ENCODE measurements at regions not wholly inside any gene's neighbourhood (a gene's known extent, or its start where the extent isn't known, plus 50 kb on each side); places are given as distances from the start of the nearest gene placed in this dataset.

GRCh38 chr2:185373229-185373628 lies 365.4 kb upstream of the FSIP2 start:
- Histone ChIP-seq H3K79me1 (ENCODE audit: low read depth, low read length) (no peaks in the 10 kb centered on the region), H3K36me3 (ENCODE audit: control insufficient read depth in 2 of 4, insufficient read depth in 4 of 4, low read length in 3 of 4) (no peaks in the 10 kb centered on the region), H2AK5ac (ENCODE audit: low read depth, low read length) (no peak overlapping the region; the same call in 1 of the 2 replicates), H2BK120ac (replicated peaks; ENCODE audit: low read depth, low read length) (no peak overlapping the region), H3K9me3 (ENCODE audit: insufficient read depth in 2 of 2, low read depth in 1 of 2, low read length in 1 of 2) (no peaks in the 10 kb centered on the region), H2BK5ac (ENCODE audit: low read depth, low read length) (no peak overlapping the region), H3K27ac (ENCODE audit: low read depth, low read length) (no peak overlapping the region), H3K27me3 (replicated peaks in 1 of 4; ENCODE audit: control insufficient read depth in 3 of 4, extremely low read depth in 1 of 4, insufficient read depth in 3 of 4, low read length in 3 of 4) (no peaks in the 10 kb centered on the region), H2BK12ac (ENCODE audit: low read depth, low read length) (no peak overlapping the region), H3K79me2 (ENCODE audit: control insufficient read depth in 1 of 2, insufficient read depth in 2 of 2, low read length in 2 of 2) (no peaks in the 10 kb centered on the region), H2AFZ (ENCODE audit: low read length) (no peak overlapping the region), H2BK20ac (ENCODE audit: low read length) (no peak overlapping the region), H4K91ac (replicated peaks; ENCODE audit: insufficient read length, low read length) (no peak overlapping the region), H3K4me3 (ENCODE audit: extremely low read depth in 1 of 4, insufficient read depth in 2 of 4, low read depth in 3 of 4, low read length in 4 of 4) (no peak overlapping the region), H3K18ac (ENCODE audit: extremely low read depth, low read length) (no peak overlapping the region), H3K4me1 (replicated peaks in 1 of 4; ENCODE audit: control insufficient read depth in 3 of 4, insufficient read depth in 4 of 4, low read length in 3 of 4) (no peaks in the 10 kb centered on the region), H3K23me2 (ENCODE audit: low read depth, low read length) (no peaks in the 10 kb centered on the region), H4K20me1 (replicated peaks in 1 of 2; ENCODE audit: control insufficient read depth in 1 of 2, insufficient read depth in 2 of 2, low read length in 2 of 2) (no peaks in the 10 kb centered on the region), H4K5ac (ENCODE audit: insufficient read length, low read depth, low read length) (no peak overlapping the region), H3K4me2 (ENCODE audit: insufficient read depth in 1 of 2, low read depth in 2 of 2, low read length in 2 of 2) (no peak overlapping the region), H3K9ac (replicated peaks in 1 of 4; ENCODE audit: extremely low read depth in 1 of 4, low read depth in 3 of 4, low read length in 3 of 4) (peak overlapping the region in 1 of 4 experiments; percentile 13; a peak in 1 of 7 replicates), H3K23ac (ENCODE audit: insufficient read length) (no peak overlapping the region), H3K56ac (replicated peaks; ENCODE audit: insufficient read length, low read depth, low read length) (no peak overlapping the region), H4K8ac (ENCODE audit: extremely low read depth, insufficient read depth, low read length) (no peak overlapping the region), H2BK15ac (ENCODE audit: low read length) (no peak overlapping the region), H3K14ac (ENCODE audit: insufficient read length) (no peak overlapping the region), H3K4ac (replicated peaks; ENCODE audit: insufficient read length, low read depth, low read length) (no peak overlapping the region)
- ChIA-PET POLR2A (ENCODE audit: partially characterized antibody) (no interaction called here), CTCF (ENCODE audit: partially characterized antibody) (no interaction called here)
- TF ChIP-seq FOSL1 (IDR thresholded peaks at IDR 0.05; ENCODE audit: insufficient read depth, low read depth, low read length) (no peak), HDAC2 (IDR thresholded peaks at IDR 0.05; ENCODE audit: borderline replicate concordance in 1 of 2, low read depth in 2 of 2, low read length in 2 of 2) (no peak), SRF (IDR thresholded peaks at IDR 0.05; ENCODE audit: low read depth, low read length) (no peak)
- DNase-seq (ENCODE audit: low read depth in 1 of 2, low spot score in 2 of 2), result no peak
- WGBS, 2 experiments (ENCODE audit: extremely low coverage in 1 of 2, insufficient coverage in 1 of 2, insufficient read length in 1 of 2, insufficient replicate concordance in 2 of 2, low coverage in 1 of 2, low lambda C conversion rate in 2 of 2, missing lambda C conversion rate in 1 of 2), result 88% methylated on average over 2 of the region's 2 CpGs; no CpG with 5 or more reads in 1 of the 2 experiments
- FAIRE-seq, result no peak

Measured in H1 (cell line).